Osteocyte (in vitro differentiated cells): ENCODE measurements at regions not wholly inside any gene's neighbourhood (a gene's known extent, or its start where the extent isn't known, plus 50 kb on each side); places are given as distances from the start of the nearest gene placed in this dataset.

Experiments used
- DNase-seq: peaks from one replicate; pipeline ENCODE4 v3.0.0; 2021; ENCODE audit warnings: mixed read lengths; ENCODE audit not compliant: unreplicated experiment; ENCODE audit errors: extremely low spot score
- H3K27ac Mint-ChIP-seq: one replicate; pipeline ENCODE4 v1.8.0; 2021; ENCODE audit warnings: mild to moderate bottlenecking, mixed read lengths; ENCODE audit not compliant: unreplicated experiment
- H3K27me3 Mint-ChIP-seq: one replicate; pipeline ENCODE4 v1.8.0; 2021; ENCODE audit warnings: mixed read lengths; ENCODE audit not compliant: unreplicated experiment
- H3K36me3 Mint-ChIP-seq: one replicate; pipeline ENCODE4 v1.8.0; 2021; ENCODE audit warnings: mixed read lengths; ENCODE audit not compliant: unreplicated experiment
- H3K4me1 Mint-ChIP-seq: one replicate; pipeline ENCODE4 v1.8.0; 2021; ENCODE audit warnings: mixed read lengths; ENCODE audit not compliant: unreplicated experiment
- H3K4me3 Mint-ChIP-seq: one replicate; pipeline ENCODE4 v1.8.0; 2021; ENCODE audit warnings: mild to moderate bottlenecking, moderate library complexity, mixed read lengths; ENCODE audit not compliant: unreplicated experiment
- H3K9me3 Mint-ChIP-seq: one replicate; pipeline ENCODE4 v1.8.0; 2021; ENCODE audit warnings: mixed read lengths; ENCODE audit not compliant: unreplicated experiment
- CTCF ChIP-seq: fragments of 200-600 bp; sonication (generic); IDR thresholded peaks from 2 replicates; pipeline ENCODE4 v1.5.0; 2021; ENCODE audit warnings: antibody characterized with exemption, mild to moderate bottlenecking, moderate library complexity

- TF ChIP-seq CTCF = no peak
- Mint-ChIP-seq H3K4me3 (no peak overlapping the region), H3K36me3 (no peaks in the 10 kb centered on the region), H3K9me3 (no peaks in the 10 kb centered on the region), H3K27me3 (peaks cover 10% of the 10 kb centered on the region), H3K4me1 (no peaks in the 10 kb centered on the region), H3K27ac (no peak overlapping the region)
- DNase-seq = no peak
These were observed 90.9 kb upstream of the TMEM33 start for GRCh38 chr4:41844327-41844726.

GRCh38 chr4:41839916-41840854 lies 91.7 kb upstream of the PHOX2B start:
- DNase-seq = no peak
- TF ChIP-seq CTCF = no peak
- Mint-ChIP-seq H3K36me3 (no peaks in the 10 kb centered on the region), H3K9me3 (no peaks in the 10 kb centered on the region), H3K27ac (no peak overlapping the region), H3K27me3 (peaks cover 10% of the 10 kb centered on the region), H3K4me1 (no peaks in the 10 kb centered on the region), H3K4me3 (no peak overlapping the region)

GRCh38 chr4:41838590-41838989 lies 90.1 kb upstream of the PHOX2B start:
- no peak overlapping the region for H3K4me3 Mint-ChIP-seq
- H3K36me3 Mint-ChIP-seq = no peaks in the 10 kb centered on the region
- H3K27ac Mint-ChIP-seq = no peak overlapping the region
- no peak for TF ChIP-seq CTCF
- no peak for DNase-seq
- H3K27me3 Mint-ChIP-seq = peaks cover 6% of the 10 kb centered on the region
- no peaks in the 10 kb centered on the region for H3K9me3 Mint-ChIP-seq
- no peaks in the 10 kb centered on the region for H3K4me1 Mint-ChIP-seq

- H3K9me3 Mint-ChIP-seq = no peaks in the 10 kb centered on the region
- H3K4me1 Mint-ChIP-seq = no peaks in the 10 kb centered on the region
- H3K4me3 Mint-ChIP-seq = no peak overlapping the region
- no peaks in the 10 kb centered on the region for H3K36me3 Mint-ChIP-seq
- H3K27me3 Mint-ChIP-seq = no peaks in the 10 kb centered on the region
- no peak overlapping the region for H3K27ac Mint-ChIP-seq
- no peak for DNase-seq
- no peak for TF ChIP-seq CTCF
These were observed 86.9 kb upstream of the PHOX2B start for GRCh38 chr4:41835321-41835995.

GRCh38 chr4:41832961-41833360 lies 84.4 kb upstream of the PHOX2B start:
- no peak overlapping the region for H3K27ac Mint-ChIP-seq
- TF ChIP-seq CTCF = no peak
- H3K36me3 Mint-ChIP-seq = no peaks in the 10 kb centered on the region
- no peaks in the 10 kb centered on the region for H3K9me3 Mint-ChIP-seq
- no peaks in the 10 kb centered on the region for H3K4me1 Mint-ChIP-seq
- H3K4me3 Mint-ChIP-seq = no peak overlapping the region
- no peaks in the 10 kb centered on the region for H3K27me3 Mint-ChIP-seq
- no peak for DNase-seq
